HG03159 (cell line): ENCODE measurements at regions not wholly inside any gene's neighbourhood (a gene's known extent, or its start where the extent isn't known, plus 50 kb on each side); places are given as distances from the start of the nearest gene placed in this dataset.
"Not testable (repeated sequence)": the region's sequence is repeated elsewhere in the genome, so short reads cannot be mapped to it uniquely, and the experiment has no call there.

Experiments
- ATAC-seq: cut with Tn5 transposase; IDR thresholded peaks from one replicate; pipeline ENCODE4 v1.9.1; 2021; ENCODE audit warnings: mild to moderate bottlenecking, moderate library complexity; ENCODE audit not compliant: unreplicated experiment

- ATAC-seq: no peak
Measured at GRCh38 chr5:154562244-154562880, 84.3 kb upstream of the HAND1 start.

- no peak for ATAC-seq
Measured at GRCh38 chr5:154559398-154560276, 81.6 kb upstream of the HAND1 start.

GRCh38 chr5:154557548-154557947, 79.5 kb upstream of the HAND1 start:
- ATAC-seq: no peak

- no peak for ATAC-seq
Measured at GRCh38 chr5:154547551-154547950, 69.5 kb upstream of the HAND1 start.

- no peak for ATAC-seq
Measured at GRCh38 chr5:154546719-154547118, 68.7 kb upstream of the HAND1 start.

- no peak for ATAC-seq
Measured at GRCh38 chr5:154544646-154545045, 66.6 kb upstream of the HAND1 start.

- ATAC-seq: no peak
Measured at GRCh38 chr5:154543380-154543779, 65.4 kb upstream of the HAND1 start.

GRCh38 chr5:154542581-154542980, 64.6 kb upstream of the HAND1 start:
- ATAC-seq: no peak

- ATAC-seq: no peak
Measured at GRCh38 chr5:154542000-154542399, 64.0 kb upstream of the HAND1 start.

- ATAC-seq: no peak
Measured at GRCh38 chr5:154541553-154541952, 63.5 kb upstream of the HAND1 start.

GRCh38 chr5:154540600-154540999, 62.6 kb upstream of the HAND1 start:
- ATAC-seq: no peak

GRCh38 chr5:154538492-154538891, 60.5 kb upstream of the HAND1 start:
- no peak for ATAC-seq

- ATAC-seq: not testable (repeated sequence)
Measured at GRCh38 chr5:154536439-154536838, 58.4 kb upstream of the HAND1 start.

- ATAC-seq: no peak
Measured at GRCh38 chr5:154535535-154535934, 57.5 kb upstream of the HAND1 start.

- no peak for ATAC-seq
Measured at GRCh38 chr5:154534457-154535050, 56.5 kb upstream of the HAND1 start.

- ATAC-seq: no peak
Measured at GRCh38 chr5:154529282-154529681, 51.3 kb upstream of the HAND1 start.

GRCh38 chr5:154528005-154528594, 50.1 kb upstream of the HAND1 start:
- no peak for ATAC-seq
